ENCODE measurements at regions not wholly inside any gene's neighbourhood (a gene's known extent, or its start where the extent isn't known, plus 50 kb on each side); places are given as distances from the start of the nearest gene placed in this dataset.

GRCh38 chr14:81889529-81889928 lies 355.9 kb upstream of the SEL1L start:
- no peak for TF ChIP-seq CTCF (IDR thresholded peaks at IDR 0.05; ENCODE audit: low read depth, low read length)
- H3K4me3 ChIP-seq (ENCODE audit: low read depth, low read length) = no peak overlapping the region

- no peak for TF ChIP-seq CTCF (IDR thresholded peaks at IDR 0.05; ENCODE audit: low read depth, low read length)
- no peak overlapping the region for H3K4me3 ChIP-seq (ENCODE audit: low read depth, low read length)
These were observed 356.4 kb upstream of the SEL1L start for GRCh38 chr14:81890020-81890419.

GRCh38 chr14:81903477-81903876 lies 369.8 kb upstream of the SEL1L start:
- no peak overlapping the region for H3K4me3 ChIP-seq (ENCODE audit: low read depth, low read length)
- TF ChIP-seq CTCF (IDR thresholded peaks at IDR 0.05; ENCODE audit: low read depth, low read length) = no peak

- no peak for TF ChIP-seq CTCF (IDR thresholded peaks at IDR 0.05; ENCODE audit: low read depth, low read length)
- H3K4me3 ChIP-seq (ENCODE audit: low read depth, low read length) = no peak overlapping the region
These were observed 393.4 kb upstream of the SEL1L start for GRCh38 chr14:81927070-81927469.

- no peak for TF ChIP-seq CTCF (IDR thresholded peaks at IDR 0.05; ENCODE audit: low read depth, low read length)
These were observed 398.2 kb upstream of the SEL1L start for GRCh38 chr14:81931828-81932227.

GRCh38 chr14:81936348-81936747 lies 402.7 kb upstream of the SEL1L start:
- H3K4me3 ChIP-seq (ENCODE audit: low read depth, low read length) = no peak overlapping the region
- no peak for TF ChIP-seq CTCF (IDR thresholded peaks at IDR 0.05; ENCODE audit: low read depth, low read length)

More at GRCh38 chr14:81931828-81932227, 398.2 kb upstream of the SEL1L start:
- H3K4me3 ChIP-seq (ENCODE audit: low read depth, low read length) = no peak overlapping the region

GRCh38 chr14:81936902-81937301 lies 403.2 kb upstream of the SEL1L start:
- no peak for TF ChIP-seq CTCF (IDR thresholded peaks at IDR 0.05; ENCODE audit: low read depth, low read length)
- H3K4me3 ChIP-seq (ENCODE audit: low read depth, low read length) = no peak overlapping the region

Data from WI38 (cell line).